Hepatocyte (in vitro differentiated cells): ENCODE measurements at regions not wholly inside any gene's neighbourhood (a gene's known extent, or its start where the extent isn't known, plus 50 kb on each side); places are given as distances from the start of the nearest gene placed in this dataset.

Experiments
- CTCF ChIP-seq: fragments of 200-600 bp; sonication (generic); IDR thresholded peaks from 2 replicates; pipeline ENCODE4 v1.5.1; 2016; ENCODE audit warnings: antibody characterized with exemption, mild to moderate bottlenecking; ENCODE audit not compliant: poor library complexity
- EZH2phosphoT487 ChIP-seq: fragments of 200-600 bp; sonication (generic); IDR thresholded peaks from one replicate; pipeline ENCODE4 v1.6.1; 2018; ENCODE audit warnings: antibody characterized with exemption, mild to moderate bottlenecking, low read depth, moderate library complexity; ENCODE audit not compliant: unreplicated experiment, severe bottlenecking

DNA sequence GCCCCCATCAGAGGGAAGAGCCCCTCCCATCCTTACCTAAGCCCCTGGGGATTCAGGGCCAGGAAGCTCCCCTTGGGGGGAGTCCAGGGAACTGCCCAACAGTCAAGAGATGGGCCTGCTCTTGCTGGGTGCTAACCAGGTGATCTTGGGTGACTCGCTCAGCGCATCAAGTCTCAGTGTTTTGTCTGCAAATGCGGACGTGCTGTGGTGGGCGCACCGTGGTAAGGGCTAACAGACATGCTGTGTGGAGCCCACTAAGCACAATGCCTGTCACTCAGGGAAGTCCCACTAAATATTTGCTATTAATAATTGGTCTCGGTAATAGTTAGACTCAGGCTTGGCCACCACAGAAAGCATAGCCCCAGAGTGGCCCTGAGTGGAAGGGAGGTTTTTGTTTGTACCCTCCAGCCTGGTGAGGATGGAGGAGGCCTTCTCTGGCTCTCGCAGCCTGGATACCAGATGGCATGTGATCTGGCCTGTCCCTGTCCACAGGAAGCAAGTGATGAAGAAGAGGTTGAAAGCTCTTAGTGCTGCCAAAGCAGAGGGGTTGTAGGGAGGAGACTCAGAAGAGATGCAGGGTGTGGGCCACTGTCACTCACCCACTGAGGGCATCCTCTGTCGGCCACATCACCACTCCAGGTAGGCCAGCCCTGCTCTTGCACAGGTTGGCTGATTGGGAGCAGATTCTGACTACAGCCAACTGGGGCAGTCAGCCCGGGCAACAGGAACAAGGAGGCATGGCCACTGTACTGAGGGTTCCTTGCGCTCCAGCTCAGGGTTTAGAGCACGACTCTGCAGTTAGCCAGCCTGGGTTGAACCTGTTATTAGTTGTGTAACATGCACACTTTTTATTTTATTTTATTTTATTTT is 69.8 kb upstream of the KSR1 start:
- TF ChIP-seq CTCF (no peak), EZH2phosphoT487 (no peak)
